Fibroblast of lung (primary cell): ENCODE measurements at regions not wholly inside any gene's neighbourhood (a gene's known extent, or its start where the extent isn't known, plus 50 kb on each side); places are given as distances from the start of the nearest gene placed in this dataset.
A peak's percentile ranks its signal among the peaks of the same experiment; 100 is the strongest.

ENCODE experiments used
- DNase-seq, 2 donors: peaks; one replicate each; pipeline versions ENCODE4 v3.0.0 to v3.0.0-alpha.2; 2010; ENCODE audit warnings: low read depth in 2 of 2
- H2AFZ ChIP-seq: 2 replicates; pipeline ENCODE4 v1.5.1; 2012; ENCODE audit warnings: low read length, control low read depth, inconsistent platforms
- H3K27ac ChIP-seq: 2 replicates; pipeline ENCODE4 v1.5.1; 2011; ENCODE audit warnings: low read length, control low read depth; ENCODE audit not compliant: insufficient read depth
- H3K27me3 ChIP-seq: 2 replicates; pipeline ENCODE4 v1.5.1; 2011; ENCODE audit warnings: mild to moderate bottlenecking, low read length; ENCODE audit not compliant: control insufficient read depth, insufficient read depth
- H3K36me3 ChIP-seq: 2 replicates; pipeline ENCODE4 v1.5.1; 2011; ENCODE audit warnings: low read length; ENCODE audit not compliant: control insufficient read depth, insufficient read depth
- H3K4me1 ChIP-seq: 2 replicates; pipeline ENCODE4 v1.5.1; 2011; ENCODE audit warnings: low read length; ENCODE audit not compliant: control insufficient read depth, insufficient read depth; ENCODE audit errors: extremely low read depth
- H3K4me2 ChIP-seq: 2 replicates; pipeline ENCODE4 v1.5.1; 2011; ENCODE audit warnings: low read length, control low read depth; ENCODE audit not compliant: insufficient read depth; ENCODE audit errors: extremely low read depth
- H3K4me3 ChIP-seq, 4 experiments: fragments of 200-600 bp in 1 of 4; sonication (generic) in 1 of 4; replicated peaks in 1 of 4; 2 replicates each; pipeline ENCODE4 v1.5.1; 2011 to 2016; ENCODE audit warnings: low read length in 4 of 4, low read depth in 3 of 4, mild to moderate bottlenecking in 3 of 4, control low read depth in 2 of 4, inconsistent platforms in 1 of 4, mixed read lengths in 1 of 4; ENCODE audit not compliant: insufficient read depth in 1 of 4; ENCODE audit errors: control extremely low read depth in 1 of 4
- H3K79me2 ChIP-seq: 2 replicates; pipeline ENCODE4 v1.5.1; 2012; ENCODE audit warnings: mild to moderate bottlenecking, low read length, inconsistent platforms; ENCODE audit not compliant: control insufficient read depth, insufficient read depth
- H3K9ac ChIP-seq: 2 replicates; pipeline ENCODE4 v1.5.1; 2011; ENCODE audit warnings: mild to moderate bottlenecking, low read length, control low read depth; ENCODE audit not compliant: insufficient read depth
- H3K9me3 ChIP-seq: 2 replicates; pipeline ENCODE4 v1.5.1; 2012; ENCODE audit warnings: low read depth, low read length; ENCODE audit not compliant: control insufficient read depth, insufficient read depth
- H4K20me1 ChIP-seq: 2 replicates; pipeline ENCODE4 v1.5.1; 2011; ENCODE audit warnings: low read length; ENCODE audit not compliant: control insufficient read depth, insufficient read depth; ENCODE audit errors: extremely low read depth
- CTCF ChIP-seq, 2 donors: IDR thresholded peaks in 1 of 2; conservative IDR thresholded peaks in 1 of 2; 1 replicate in 1 of 2; 2 replicates in 1 of 2; pipeline ENCODE4 v1.5.1; 2011 to 2012; ENCODE audit warnings: low read length in 2 of 2, control low read depth in 1 of 2, inconsistent platforms in 1 of 2, low read depth in 1 of 2, mild to moderate bottlenecking in 1 of 2
- EZH2 ChIP-seq: IDR thresholded peaks from 2 replicates; pipeline ENCODE4 v1.5.1; 2012; ENCODE audit warnings: low read length, control low read depth, mild to moderate bottlenecking; ENCODE audit errors: missing control alignments

GRCh38 chr20:50305636-50306477 lies 115.2 kb downstream of the CEBPB start:
- H3K4me1 ChIP-seq, result peaks cover 48% of the 10 kb centered on the region
- peak overlapping the region; percentile 99 for H3K27ac ChIP-seq

GRCh38 chr20:50306478-50307423 lies 116.1 kb downstream of the CEBPB start:
- Histone ChIP-seq H3K9me3 (no peaks in the 10 kb centered on the region), H3K79me2 (no peaks in the 10 kb centered on the region), H3K4me2 (no peak overlapping the region), H2AFZ (no peak overlapping the region), H3K4me3 (no peak overlapping the region), H3K27me3 (no peaks in the 10 kb centered on the region), H3K9ac (peak overlapping the region; percentile 66), H4K20me1 (no peaks in the 10 kb centered on the region), H3K36me3 (no peaks in the 10 kb centered on the region), H3K27ac (peak overlapping the region; percentile 99), H3K4me1 (peaks cover 51% of the 10 kb centered on the region)
- no peak for TF ChIP-seq CTCF (conservative IDR thresholded peaks at IDR 0.05 in 1 of 2, IDR thresholded peaks at IDR 0.05 in 1 of 2; ENCODE audit: low read depth in 1 of 2, low read length in 2 of 2)
- TF ChIP-seq EZH2, result no peak
- no peak for DNase-seq

More at GRCh38 chr20:50305636-50306477, 115.2 kb downstream of the CEBPB start:
- Histone ChIP-seq H3K9ac (peak overlapping the region; percentile 66), H3K36me3 (no peaks in the 10 kb centered on the region), H3K4me2 (peak overlapping the region; percentile 72), H3K9me3 (no peaks in the 10 kb centered on the region), H3K4me3 (no peak overlapping the region), H3K27me3 (no peaks in the 10 kb centered on the region), H2AFZ (no peak overlapping the region), H3K79me2 (no peaks in the 10 kb centered on the region), H4K20me1 (no peaks in the 10 kb centered on the region)
- TF ChIP-seq CTCF (conservative IDR thresholded peaks at IDR 0.05 in 1 of 2, IDR thresholded peaks at IDR 0.05 in 1 of 2; ENCODE audit: low read depth in 1 of 2, low read length in 2 of 2) (no peak), EZH2 (no peak)
- peak in 1 of 2 donors; percentile 84 for DNase-seq

GRCh38 chr20:50308166-50308512 lies 117.5 kb downstream of the CEBPB start:
- Histone ChIP-seq H3K9me3 (no peaks in the 10 kb centered on the region), H3K79me2 (no peaks in the 10 kb centered on the region), H4K20me1 (no peaks in the 10 kb centered on the region), H3K9ac (peak overlapping the region; percentile 65), H2AFZ (no peak overlapping the region), H3K4me1 (peaks cover 62% of the 10 kb centered on the region), H3K4me2 (peak overlapping the region; percentile 72), H3K36me3 (no peaks in the 10 kb centered on the region), H3K27me3 (no peaks in the 10 kb centered on the region), H3K4me3 (peak overlapping the region in 1 of 4 experiments; percentile 14), H3K27ac (peak overlapping the region; percentile 99)
- no peak for DNase-seq
- TF ChIP-seq CTCF (conservative IDR thresholded peaks at IDR 0.05 in 1 of 2, IDR thresholded peaks at IDR 0.05 in 1 of 2; ENCODE audit: low read depth in 1 of 2, low read length in 2 of 2) (no peak), EZH2 (no peak)
